GM23338 (cell line): ENCODE measurements at regions not wholly inside any gene's neighbourhood (a gene's known extent, or its start where the extent isn't known, plus 50 kb on each side); places are given as distances from the start of the nearest gene placed in this dataset.

ENCODE experiments used
- EZH2 ChIP-seq: fragments of 200-600 bp; sonication (generic); IDR thresholded peaks from one replicate; pipeline ENCODE4 v1.8.0; 2017; ENCODE audit warnings: antibody characterized with exemption, mild to moderate bottlenecking, low read depth; ENCODE audit not compliant: unreplicated experiment
- POLR2AphosphoS5 ChIP-seq: IDR thresholded peaks from 2 replicates; pipeline ENCODE4 v1.6.1; 2016; ENCODE audit warnings: antibody characterized with exemption, low read depth
- TF ChIP-seq, protein P1 (sequence below), 2 experiments: fragments of 200-600 bp in 1 of 2; sonication (generic) in 1 of 2; conservative IDR thresholded peaks; 2 replicates each; pipeline versions ENCODE4 v1.5.1 to v1.6.1; 2016 to 2017; ENCODE audit warnings: antibody characterized with exemption in 2 of 2, low read depth in 2 of 2, mild to moderate bottlenecking in 2 of 2, moderate library complexity in 1 of 2

DNA sequence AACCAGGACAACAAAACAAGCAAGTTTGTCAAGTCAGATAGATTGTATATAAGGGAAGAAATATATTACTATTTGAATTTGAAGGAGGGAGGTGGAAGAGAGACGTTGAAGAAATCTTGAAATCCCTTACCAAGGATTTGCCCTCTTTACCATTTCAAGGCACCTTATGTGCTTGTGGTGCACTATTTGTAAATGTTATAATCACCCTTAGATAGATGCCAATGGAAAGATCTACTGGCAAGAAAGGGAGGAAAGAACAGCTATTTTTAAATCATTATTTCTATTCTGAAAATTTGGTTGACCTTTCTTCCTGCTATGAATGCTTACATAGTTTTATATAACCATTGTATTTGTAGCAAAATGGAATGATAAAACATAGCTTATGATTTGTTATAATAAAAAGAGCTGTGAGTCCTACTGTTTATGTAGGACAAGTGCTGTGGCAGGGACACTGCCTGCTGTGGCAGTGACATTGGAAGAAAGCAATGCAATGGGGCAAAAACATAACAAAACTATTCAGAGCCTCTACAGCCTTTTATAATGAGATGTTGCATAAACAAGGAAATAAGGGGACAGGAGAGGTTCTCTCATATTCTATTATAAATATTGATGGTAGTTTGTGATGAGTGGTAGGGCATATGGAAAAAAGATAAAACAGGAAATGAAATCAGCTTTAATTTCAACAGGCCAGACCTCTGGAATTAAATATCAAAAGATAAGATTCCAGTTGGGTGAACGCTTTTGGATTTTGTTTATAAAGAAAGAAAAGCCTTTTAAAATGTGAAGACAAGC lies 1145.2 kb upstream of the GJE1 start:
- TF ChIP-seq, protein P1, sequence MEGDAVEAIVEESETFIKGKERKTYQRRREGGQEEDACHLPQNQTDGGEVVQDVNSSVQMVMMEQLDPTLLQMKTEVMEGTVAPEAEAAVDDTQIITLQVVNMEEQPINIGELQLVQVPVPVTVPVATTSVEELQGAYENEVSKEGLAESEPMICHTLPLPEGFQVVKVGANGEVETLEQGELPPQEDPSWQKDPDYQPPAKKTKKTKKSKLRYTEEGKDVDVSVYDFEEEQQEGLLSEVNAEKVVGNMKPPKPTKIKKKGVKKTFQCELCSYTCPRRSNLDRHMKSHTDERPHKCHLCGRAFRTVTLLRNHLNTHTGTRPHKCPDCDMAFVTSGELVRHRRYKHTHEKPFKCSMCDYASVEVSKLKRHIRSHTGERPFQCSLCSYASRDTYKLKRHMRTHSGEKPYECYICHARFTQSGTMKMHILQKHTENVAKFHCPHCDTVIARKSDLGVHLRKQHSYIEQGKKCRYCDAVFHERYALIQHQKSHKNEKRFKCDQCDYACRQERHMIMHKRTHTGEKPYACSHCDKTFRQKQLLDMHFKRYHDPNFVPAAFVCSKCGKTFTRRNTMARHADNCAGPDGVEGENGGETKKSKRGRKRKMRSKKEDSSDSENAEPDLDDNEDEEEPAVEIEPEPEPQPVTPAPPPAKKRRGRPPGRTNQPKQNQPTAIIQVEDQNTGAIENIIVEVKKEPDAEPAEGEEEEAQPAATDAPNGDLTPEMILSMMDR (conservative IDR thresholded peaks at IDR 0.05; ENCODE audit: low read depth in 2 of 2) = no peak
- no peak for TF ChIP-seq EZH2
- no peak for TF ChIP-seq POLR2AphosphoS5
